Endodermal cell (in vitro differentiated cells): ENCODE measurements at regions not wholly inside any gene's neighbourhood (a gene's known extent, or its start where the extent isn't known, plus 50 kb on each side); places are given as distances from the start of the nearest gene placed in this dataset.

ENCODE experiments used
- DNase-seq: peaks from one replicate; pipeline ENCODE4 v3.0.0-alpha.2; 2017
- H3K27ac ChIP-seq: 2 replicates; pipeline ENCODE4 v1.5.1; 2013; ENCODE audit warnings: mild to moderate bottlenecking, low read depth, low read length, moderate library complexity
- H3K27me3 ChIP-seq: 2 replicates; pipeline ENCODE4 v1.6.1; 2013; ENCODE audit warnings: mild to moderate bottlenecking, low read length, moderate library complexity; ENCODE audit not compliant: insufficient read depth, control insufficient read depth, poor library complexity, severe bottlenecking
- H3K36me3 ChIP-seq: 2 replicates; pipeline ENCODE4 v1.7.0; 2013; ENCODE audit warnings: mild to moderate bottlenecking, low read length, moderate library complexity; ENCODE audit not compliant: control insufficient read depth, insufficient read depth
- H3K4me1 ChIP-seq: one replicate; pipeline ENCODE4 v1.7.0; 2013; ENCODE audit warnings: low read length; ENCODE audit not compliant: control insufficient read depth, insufficient read depth
- H3K4me3 ChIP-seq: 2 replicates; pipeline ENCODE4 v1.5.1; 2013; ENCODE audit warnings: mild to moderate bottlenecking, low read length, moderate library complexity
- H3K9ac ChIP-seq: 2 replicates; pipeline ENCODE4 v1.6.1; 2013; ENCODE audit warnings: mild to moderate bottlenecking, low read length, moderate library complexity; ENCODE audit not compliant: poor library complexity, severe bottlenecking; ENCODE audit errors: extremely low read depth
- H3K9me3 ChIP-seq: 2 replicates; pipeline ENCODE4 v1.6.1; 2013; ENCODE audit warnings: mild to moderate bottlenecking, low read length, moderate library complexity; ENCODE audit not compliant: control insufficient read depth
- H3K27ac Mint-ChIP-seq: 2 replicates; pipeline ENCODE4 v1.8.0; 2020; ENCODE audit warnings: mixed read lengths
- H3K27me3 Mint-ChIP-seq: 2 replicates; pipeline ENCODE4 v1.8.0; 2021; ENCODE audit warnings: mild to moderate bottlenecking, mixed read lengths; ENCODE audit not compliant: insufficient read depth
- H3K36me3 Mint-ChIP-seq: 2 replicates; pipeline ENCODE4 v1.8.0; 2020; ENCODE audit warnings: low read depth, mixed read lengths
- H3K4me1 Mint-ChIP-seq: 2 replicates; pipeline ENCODE4 v1.8.0; 2020; ENCODE audit warnings: mixed read lengths
- H3K4me3 Mint-ChIP-seq: 2 replicates; pipeline ENCODE4 v1.8.0; 2020; ENCODE audit warnings: mild to moderate bottlenecking, moderate library complexity, mixed read lengths
- H3K9me3 Mint-ChIP-seq: 2 replicates; pipeline ENCODE4 v1.8.0; 2020; ENCODE audit warnings: mild to moderate bottlenecking, mixed read lengths
- WGBS, 2 experiments: methylation state at CpG; one replicate each; pipeline versions ENCODE4 v1.1.5 to v1.1.7; 2013; ENCODE audit warnings: missing lambda C conversion rate in 2 of 2, mixed read lengths in 1 of 2; ENCODE audit not compliant: insufficient coverage in 1 of 2, insufficient read length in 1 of 2; 5-methylcytosine and 5-hydroxymethylcytosine counted together
- TF ChIP-seq, protein P1 (sequence below): fragments of 200-600 bp; sonication (generic); conservative IDR thresholded peaks from 2 replicates; pipeline ENCODE4 v1.5.0; 2021; ENCODE audit warnings: antibody characterized with exemption, mild to moderate bottlenecking

DNA sequence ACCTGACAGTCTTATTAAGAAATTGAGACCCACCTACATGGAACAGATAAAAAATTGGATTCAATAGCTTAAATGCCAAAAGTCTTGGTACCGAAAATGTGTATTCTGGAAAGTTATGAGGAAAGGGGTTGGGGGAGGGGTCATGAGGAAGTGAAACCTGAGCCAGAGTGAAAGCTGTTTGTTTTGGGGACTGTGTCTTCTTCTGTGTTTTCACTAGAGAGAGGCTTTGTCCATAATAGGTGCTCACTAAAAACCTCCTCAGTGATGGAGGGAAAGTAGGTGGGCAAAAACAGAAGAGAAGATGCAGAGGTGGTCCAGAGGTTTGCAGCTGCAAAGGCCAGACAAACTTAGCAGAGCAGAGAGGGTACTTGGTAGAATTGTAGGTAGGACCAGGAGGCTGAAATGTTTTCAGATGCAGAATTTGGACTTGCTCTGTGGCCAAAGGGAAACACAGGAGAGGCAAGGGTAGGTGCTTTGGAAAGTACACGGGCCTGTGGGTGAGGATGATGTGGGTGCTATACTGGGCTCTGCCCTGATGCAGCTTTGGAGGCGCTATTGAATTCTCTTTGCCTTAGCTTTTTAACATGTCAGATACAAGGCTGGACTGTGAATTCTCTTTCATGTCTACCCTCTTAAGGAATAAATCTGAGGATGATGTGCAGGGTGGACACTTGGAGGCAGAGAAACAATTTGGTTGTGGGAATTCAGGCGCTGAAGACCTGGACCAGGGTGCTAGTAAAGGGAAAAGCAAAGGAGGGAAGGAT is 254.6 kb downstream of the PTEN start:
- Mint-ChIP-seq H3K36me3 (no peaks in the 10 kb centered on the region), H3K4me3 (no peak overlapping the region), H3K27me3 (peaks cover 4% of the 10 kb centered on the region), H3K9me3 (no peaks in the 10 kb centered on the region), H3K27ac (no peak overlapping the region), H3K4me1 (peaks cover 19% of the 10 kb centered on the region)
- Histone ChIP-seq H3K27ac (no peak overlapping the region), H3K27me3 (peaks cover 7% of the 10 kb centered on the region), H3K9me3 (no peaks in the 10 kb centered on the region), H3K4me3 (no peak overlapping the region), H3K4me1 (peaks cover 13% of the 10 kb centered on the region), H3K36me3 (no peaks in the 10 kb centered on the region), H3K9ac (no peak overlapping the region)
- 93 to 100% methylated on average over 2 to 4 of the region's 4 CpGs for WGBS, 2 experiments
- peak; percentile 67 for DNase-seq
- TF ChIP-seq, protein P1, sequence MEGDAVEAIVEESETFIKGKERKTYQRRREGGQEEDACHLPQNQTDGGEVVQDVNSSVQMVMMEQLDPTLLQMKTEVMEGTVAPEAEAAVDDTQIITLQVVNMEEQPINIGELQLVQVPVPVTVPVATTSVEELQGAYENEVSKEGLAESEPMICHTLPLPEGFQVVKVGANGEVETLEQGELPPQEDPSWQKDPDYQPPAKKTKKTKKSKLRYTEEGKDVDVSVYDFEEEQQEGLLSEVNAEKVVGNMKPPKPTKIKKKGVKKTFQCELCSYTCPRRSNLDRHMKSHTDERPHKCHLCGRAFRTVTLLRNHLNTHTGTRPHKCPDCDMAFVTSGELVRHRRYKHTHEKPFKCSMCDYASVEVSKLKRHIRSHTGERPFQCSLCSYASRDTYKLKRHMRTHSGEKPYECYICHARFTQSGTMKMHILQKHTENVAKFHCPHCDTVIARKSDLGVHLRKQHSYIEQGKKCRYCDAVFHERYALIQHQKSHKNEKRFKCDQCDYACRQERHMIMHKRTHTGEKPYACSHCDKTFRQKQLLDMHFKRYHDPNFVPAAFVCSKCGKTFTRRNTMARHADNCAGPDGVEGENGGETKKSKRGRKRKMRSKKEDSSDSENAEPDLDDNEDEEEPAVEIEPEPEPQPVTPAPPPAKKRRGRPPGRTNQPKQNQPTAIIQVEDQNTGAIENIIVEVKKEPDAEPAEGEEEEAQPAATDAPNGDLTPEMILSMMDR: peak; percentile 71

DNA sequence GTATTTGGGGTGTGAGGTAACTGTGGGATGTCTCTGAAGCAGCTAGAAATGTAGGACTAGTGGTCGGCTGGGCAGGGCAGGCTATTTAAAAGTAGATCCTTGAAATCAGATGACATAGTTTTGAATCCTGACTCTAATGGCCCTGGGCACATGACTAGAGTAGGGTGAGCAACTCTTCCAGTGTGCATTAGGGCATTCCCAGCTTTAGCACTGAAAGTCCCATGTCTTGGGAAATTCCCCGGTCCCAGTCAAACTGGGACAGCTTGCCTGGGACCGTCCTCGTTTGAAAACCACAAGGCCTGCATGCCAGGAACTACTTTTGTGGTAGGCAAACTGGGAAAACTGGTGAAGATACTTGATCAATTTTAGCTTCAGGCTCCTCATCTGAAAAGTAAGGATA is 255.3 kb downstream of the PTEN start:
- Mint-ChIP-seq H3K9me3 (no peaks in the 10 kb centered on the region), H3K4me3 (no peak overlapping the region), H3K27me3 (peaks cover 11% of the 10 kb centered on the region), H3K36me3 (no peaks in the 10 kb centered on the region), H3K4me1 (peaks cover 24% of the 10 kb centered on the region), H3K27ac (no peak overlapping the region)
- Histone ChIP-seq H3K4me3 (no peak overlapping the region), H3K9me3 (no peaks in the 10 kb centered on the region), H3K27me3 (peaks cover 14% of the 10 kb centered on the region), H3K4me1 (peaks cover 16% of the 10 kb centered on the region), H3K36me3 (no peaks in the 10 kb centered on the region), H3K27ac (no peak overlapping the region), H3K9ac (no peak overlapping the region)
- TF ChIP-seq, protein P1: no peak
- 93 to 100% methylated on average over 2 to 4 of the region's 4 CpGs for WGBS, 2 experiments
- DNase-seq: no peak

DNA sequence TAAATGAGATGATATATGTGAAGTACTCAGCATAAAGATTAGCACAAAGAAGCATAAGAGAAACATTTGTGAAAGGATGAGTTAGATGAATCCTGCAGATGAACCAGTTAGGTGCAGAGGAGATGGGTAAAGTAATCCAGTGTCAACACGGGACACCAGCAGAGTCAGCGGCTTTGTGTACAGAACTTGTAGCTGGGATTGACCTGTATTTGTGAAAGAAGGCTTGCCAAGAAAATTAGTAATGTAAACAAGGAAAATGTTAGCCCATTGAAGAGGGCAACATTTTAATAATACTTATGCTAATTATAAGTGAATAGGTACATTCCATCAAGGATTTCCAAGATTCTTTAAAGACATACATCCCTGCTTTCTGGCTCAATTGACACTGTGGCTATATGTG is 255.7 kb downstream of the PTEN start:
- no peak overlapping the region for H3K27ac ChIP-seq
- no peak overlapping the region for H3K4me3 ChIP-seq
- peaks cover 18% of the 10 kb centered on the region for H3K27me3 ChIP-seq
- TF ChIP-seq, protein P1: no peak
- peaks cover 16% of the 10 kb centered on the region for H3K4me1 ChIP-seq
- Mint-ChIP-seq H3K9me3 (no peaks in the 10 kb centered on the region), H3K27me3 (peaks cover 15% of the 10 kb centered on the region), H3K4me1 (peaks cover 24% of the 10 kb centered on the region), H3K27ac (no peak overlapping the region), H3K36me3 (no peaks in the 10 kb centered on the region), H3K4me3 (no peak overlapping the region)
- DNase-seq: no peak
- H3K36me3 ChIP-seq: no peaks in the 10 kb centered on the region
- WGBS, 2 experiments: 92 to 100% methylated on average over 2 of the region's 2 CpGs
- H3K9me3 ChIP-seq: no peaks in the 10 kb centered on the region
- no peak overlapping the region for H3K9ac ChIP-seq
